ENCODE measurements at regions not wholly inside any gene's neighbourhood (a gene's known extent, or its start where the extent isn't known, plus 50 kb on each side); places are given as distances from the start of the nearest gene placed in this dataset.

GRCh38 chr9:38318759-38319495 is 73.6 kb upstream of the ALDH1B1 start:
- TF ChIP-seq EZH2 (IDR thresholded peaks at IDR 0.05; ENCODE audit: borderline replicate concordance) (no peak), CTCF (IDR thresholded peaks at IDR 0.05; ENCODE audit: poor library complexity) (no peak), EZH2phosphoT487 (IDR thresholded peaks at IDR 0.05; ENCODE audit: low read depth, severe bottlenecking, unreplicated experiment) (no peak)
